ENCODE measurements at regions not wholly inside any gene's neighbourhood (a gene's known extent, or its start where the extent isn't known, plus 50 kb on each side); places are given as distances from the start of the nearest gene placed in this dataset.

- ATAC-seq (no peak), DNase-seq (ENCODE audit: low spot score) (no peak)
- Histone ChIP-seq H3K36me3 (ENCODE audit: insufficient read depth) (no peaks in the 10 kb centered on the region), H3K9me2 (ENCODE audit: insufficient read depth) (no peaks in the 10 kb centered on the region), H4K20me1 (replicated peaks; ENCODE audit: insufficient read depth) (no peaks in the 10 kb centered on the region), H3K4me2 (no peak overlapping the region), H2AFZ (0 out of 2 replicates have a peak overlapping the region, but pooled peaks have one; percentile 9), H3K4me3 (no peak overlapping the region), H3K27ac (ENCODE audit: low read depth) (no peak overlapping the region), H3K4me1 (ENCODE audit: insufficient read depth) (no peaks in the 10 kb centered on the region), H3K79me2 (replicated peaks; ENCODE audit: insufficient read depth) (no peaks in the 10 kb centered on the region), H3K27me3 (ENCODE audit: insufficient read depth) (no peaks in the 10 kb centered on the region), H3F3A (replicated peaks; ENCODE audit: low read depth) (no peaks in the 10 kb centered on the region)
- Mint-ChIP-seq H3K4me1 (no peaks in the 10 kb centered on the region), H3K27me3 (ENCODE audit: insufficient read depth, low read depth, poor library complexity) (no peaks in the 10 kb centered on the region), H3K4me3 (no peak overlapping the region), H3K36me3 (ENCODE audit: low read depth) (no peaks in the 10 kb centered on the region), H3K9me3 (no peaks in the 10 kb centered on the region), H3K27ac (no peak overlapping the region)
- TF ChIP-seq CREB1 (CRISPR knock-in tag; IDR thresholded peaks at IDR 0.05; ENCODE audit: low read depth) = no peak
Observed at GRCh38 chr2:147358375-147358774, 486.5 kb upstream of the ACVR2A start.

GRCh38 chr2:147356157-147356556 is 488.7 kb upstream of the ACVR2A start:
- Histone ChIP-seq H3K27me3 (ENCODE audit: insufficient read depth) (no peaks in the 10 kb centered on the region), H3K9me2 (ENCODE audit: insufficient read depth) (no peaks in the 10 kb centered on the region), H3K4me1 (ENCODE audit: insufficient read depth) (no peaks in the 10 kb centered on the region; the same call in 1 of the 2 replicates), H2AFZ (0 out of 2 replicates have a peak overlapping the region, but pooled peaks have one; percentile 35), H3K4me3 (no peak overlapping the region), H3K36me3 (ENCODE audit: insufficient read depth) (no peaks in the 10 kb centered on the region), H3K79me2 (replicated peaks; ENCODE audit: insufficient read depth) (no peaks in the 10 kb centered on the region), H3K4me2 (no peak overlapping the region), H3F3A (replicated peaks; ENCODE audit: low read depth) (no peaks in the 10 kb centered on the region), H4K20me1 (replicated peaks; ENCODE audit: insufficient read depth) (no peaks in the 10 kb centered on the region), H3K27ac (ENCODE audit: low read depth) (no peak overlapping the region)
- Mint-ChIP-seq H3K27ac (no peak overlapping the region), H3K4me3 (no peak overlapping the region), H3K36me3 (ENCODE audit: low read depth) (no peaks in the 10 kb centered on the region), H3K4me1 (peaks cover 8% of the 10 kb centered on the region), H3K27me3 (ENCODE audit: insufficient read depth, low read depth, poor library complexity) (no peaks in the 10 kb centered on the region), H3K9me3 (no peaks in the 10 kb centered on the region)
- TF ChIP-seq POLR2AphosphoS5 (IDR thresholded peaks at IDR 0.05; ENCODE audit: low read depth) = no peak
- no peak for TF ChIP-seq STAT1 (IDR thresholded peaks at IDR 0.05; ENCODE audit: unreplicated experiment)
- ATAC-seq (no peak), DNase-seq (ENCODE audit: low spot score) (no peak)

DNA sequence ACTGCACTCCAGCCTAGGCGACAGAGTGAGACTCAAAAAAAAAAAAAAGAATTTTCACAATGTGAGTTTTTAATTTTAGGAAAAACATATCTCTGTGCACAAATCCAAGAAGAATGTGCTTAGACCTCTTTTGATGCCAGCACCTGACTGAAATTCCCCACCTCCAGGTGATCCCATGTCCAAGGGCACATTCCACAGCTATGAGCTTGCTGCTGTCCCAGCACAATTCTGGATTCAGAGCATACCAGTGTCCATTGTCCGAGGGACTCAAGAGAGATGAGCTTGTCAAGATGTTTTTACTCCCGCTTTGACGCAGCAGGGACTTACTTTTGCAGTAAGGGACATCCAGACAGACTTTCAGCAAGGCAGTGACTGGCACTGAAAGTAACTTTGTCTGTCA is 489.1 kb upstream of the ACVR2A start:
- no peak overlapping the region for H3K4me2 ChIP-seq
- Mint-ChIP-seq H3K36me3 (ENCODE audit: low read depth) (no peaks in the 10 kb centered on the region), H3K27me3 (ENCODE audit: insufficient read depth, low read depth, poor library complexity) (no peaks in the 10 kb centered on the region), H3K4me1 (peaks cover 8% of the 10 kb centered on the region), H3K27ac (no peak overlapping the region), H3K9me3 (no peaks in the 10 kb centered on the region), H3K4me3 (no peak overlapping the region)
- H3F3A ChIP-seq (replicated peaks; ENCODE audit: low read depth) = no peaks in the 10 kb centered on the region
- no peaks in the 10 kb centered on the region for H3K9me2 ChIP-seq (ENCODE audit: insufficient read depth)
- no peaks in the 10 kb centered on the region; the same call in 1 of the 2 replicates for H3K4me1 ChIP-seq (ENCODE audit: insufficient read depth)
- peak; percentile 14 for DNase-seq (ENCODE audit: low spot score)
- H3K79me2 ChIP-seq (replicated peaks; ENCODE audit: insufficient read depth) = no peaks in the 10 kb centered on the region
- no peaks in the 10 kb centered on the region for H3K36me3 ChIP-seq (ENCODE audit: insufficient read depth)
- no peak overlapping the region for H3K27ac ChIP-seq (ENCODE audit: low read depth)
- no peak overlapping the region for H3K4me3 ChIP-seq
- H2AFZ ChIP-seq = 0 out of 2 replicates have a peak overlapping the region, but pooled peaks have one; percentile 35
- no peaks in the 10 kb centered on the region for H4K20me1 ChIP-seq (replicated peaks; ENCODE audit: insufficient read depth)
- no peak for ATAC-seq
- H3K27me3 ChIP-seq (ENCODE audit: insufficient read depth) = no peaks in the 10 kb centered on the region
- TF ChIP-seq ZNF331 (CRISPR knock-in tag; IDR thresholded peaks at IDR 0.05; ENCODE audit: low read depth) (no peak), NANOG (IDR thresholded peaks at IDR 0.05; ENCODE audit: borderline replicate concordance) (no peak), CREB1 (CRISPR knock-in tag; IDR thresholded peaks at IDR 0.05; ENCODE audit: low read depth) (no peak), ZNF114 (CRISPR knock-in tag; IDR thresholded peaks at IDR 0.05) (no peak), EZH2 (IDR thresholded peaks at IDR 0.05; ENCODE audit: low read depth, unreplicated experiment) (no peak), JUNB (IDR thresholded peaks at IDR 0.05; ENCODE audit: unreplicated experiment) (no peak), STAT1 (IDR thresholded peaks at IDR 0.05; ENCODE audit: unreplicated experiment) (no peak), CTCF (conservative IDR thresholded peaks at IDR 0.05; ENCODE audit: low read depth in 2 of 2) (no peak), POLR2AphosphoS5 (IDR thresholded peaks at IDR 0.05; ENCODE audit: low read depth) (no peak)
- TF ChIP-seq, protein P1, sequence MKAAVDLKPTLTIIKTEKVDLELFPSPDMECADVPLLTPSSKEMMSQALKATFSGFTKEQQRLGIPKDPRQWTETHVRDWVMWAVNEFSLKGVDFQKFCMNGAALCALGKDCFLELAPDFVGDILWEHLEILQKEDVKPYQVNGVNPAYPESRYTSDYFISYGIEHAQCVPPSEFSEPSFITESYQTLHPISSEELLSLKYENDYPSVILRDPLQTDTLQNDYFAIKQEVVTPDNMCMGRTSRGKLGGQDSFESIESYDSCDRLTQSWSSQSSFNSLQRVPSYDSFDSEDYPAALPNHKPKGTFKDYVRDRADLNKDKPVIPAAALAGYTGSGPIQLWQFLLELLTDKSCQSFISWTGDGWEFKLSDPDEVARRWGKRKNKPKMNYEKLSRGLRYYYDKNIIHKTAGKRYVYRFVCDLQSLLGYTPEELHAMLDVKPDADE (IDR thresholded peaks at IDR 0.05) = no peak

All from GM23338 (cell line).